Fibroblast of gingiva (primary cell): ENCODE measurements at regions not wholly inside any gene's neighbourhood (a gene's known extent, or its start where the extent isn't known, plus 50 kb on each side); places are given as distances from the start of the nearest gene placed in this dataset.
A peak's percentile ranks its signal among the peaks of the same experiment; 100 is the strongest.
"Not testable (repeated sequence)": the region's sequence is repeated elsewhere in the genome, so short reads cannot be mapped to it uniquely, and the experiment has no call there.

Experiments
- DNase-seq: peaks from one replicate; pipeline ENCODE4 v3.0.0-alpha.2; 2011; ENCODE audit warnings: low read depth

- no peak for DNase-seq
Measured at GRCh38 chr12:75865315-75865714, 166.3 kb downstream of the PHLDA1 start.

GRCh38 chr12:75864161-75864560, 167.4 kb downstream of the PHLDA1 start:
- DNase-seq: no peak

GRCh38 chr12:75863533-75863932, 168.0 kb downstream of the PHLDA1 start:
- DNase-seq: no peak

GRCh38 chr12:75862692-75863471, 168.7 kb downstream of the PHLDA1 start:
- DNase-seq: peak; percentile 47

GRCh38 chr12:75859868-75860267, 171.7 kb downstream of the PHLDA1 start:
- DNase-seq: peak; percentile 8

GRCh38 chr12:75856235-75856634, 175.3 kb downstream of the PHLDA1 start:
- peak; percentile 32 for DNase-seq

GRCh38 chr12:75855360-75855759, 176.2 kb downstream of the PHLDA1 start:
- DNase-seq: no peak

GRCh38 chr12:75854681-75855309, 176.8 kb downstream of the PHLDA1 start:
- DNase-seq: peak; percentile 80

GRCh38 chr12:75854137-75854536, 177.4 kb downstream of the PHLDA1 start:
- not testable (repeated sequence) for DNase-seq

- no peak for DNase-seq
Measured at GRCh38 chr12:75853626-75854025, 177.9 kb downstream of the PHLDA1 start.

- DNase-seq: no peak
Measured at GRCh38 chr12:75852956-75853355, 178.6 kb downstream of the PHLDA1 start.

- DNase-seq: peak; percentile 13
Measured at GRCh38 chr12:75852143-75852542, 179.4 kb downstream of the PHLDA1 start.

- peak; percentile 50 for DNase-seq
Measured at GRCh38 chr12:75850721-75851462, 180.7 kb downstream of the PHLDA1 start.

GRCh38 chr12:75848961-75849360, 182.6 kb downstream of the PHLDA1 start:
- no peak for DNase-seq

- no peak for DNase-seq
Measured at GRCh38 chr12:75848431-75848925, 183.1 kb downstream of the PHLDA1 start.

- DNase-seq: no peak
Measured at GRCh38 chr12:75846102-75846501, 185.5 kb downstream of the PHLDA1 start.

- DNase-seq: no peak
Measured at GRCh38 chr12:75844985-75845384, 186.6 kb downstream of the PHLDA1 start.

GRCh38 chr12:75844049-75844770, 187.4 kb downstream of the PHLDA1 start:
- no peak for DNase-seq

- DNase-seq: no peak
Measured at GRCh38 chr12:75842090-75842489, 189.5 kb downstream of the PHLDA1 start.

GRCh38 chr12:75840994-75841355, 190.6 kb downstream of the PHLDA1 start:
- no peak for DNase-seq

- DNase-seq: no peak
Measured at GRCh38 chr12:75838309-75838708, 193.3 kb downstream of the PHLDA1 start.

- no peak for DNase-seq
Measured at GRCh38 chr12:75837700-75838099, 193.9 kb downstream of the PHLDA1 start.
